HG03460 (cell line): ENCODE measurements at regions not wholly inside any gene's neighbourhood (a gene's known extent, or its start where the extent isn't known, plus 50 kb on each side); places are given as distances from the start of the nearest gene placed in this dataset.

Experiments used
- ATAC-seq: cut with Tn5 transposase; IDR thresholded peaks from one replicate; pipeline ENCODE4 v1.9.1; 2021; ENCODE audit not compliant: unreplicated experiment

DNA sequence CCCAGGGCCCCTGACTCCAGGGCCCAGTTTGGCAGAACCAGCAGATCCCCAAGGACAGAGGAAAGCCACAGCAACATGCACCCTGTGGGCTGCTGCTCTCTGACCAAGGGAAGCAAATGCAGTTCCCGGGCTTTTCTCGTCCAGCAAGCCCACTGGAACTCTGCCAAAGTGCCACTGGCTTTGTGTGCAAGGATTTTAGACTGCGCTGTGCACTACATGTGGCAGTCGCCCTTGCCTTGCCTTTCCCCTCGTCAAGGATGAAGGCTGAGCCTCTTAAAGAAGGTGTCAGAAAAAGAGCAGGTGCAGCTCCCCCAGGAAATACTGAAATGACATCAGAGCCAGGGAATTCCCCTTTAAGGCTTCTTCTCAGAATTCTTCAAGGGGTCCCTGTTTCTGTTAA, 199.2 kb downstream of the TFCP2L1 start:
- no peak for ATAC-seq

GRCh38 chr2:121086450-121086849, 198.6 kb downstream of the TFCP2L1 start:
- ATAC-seq: no peak

DNA sequence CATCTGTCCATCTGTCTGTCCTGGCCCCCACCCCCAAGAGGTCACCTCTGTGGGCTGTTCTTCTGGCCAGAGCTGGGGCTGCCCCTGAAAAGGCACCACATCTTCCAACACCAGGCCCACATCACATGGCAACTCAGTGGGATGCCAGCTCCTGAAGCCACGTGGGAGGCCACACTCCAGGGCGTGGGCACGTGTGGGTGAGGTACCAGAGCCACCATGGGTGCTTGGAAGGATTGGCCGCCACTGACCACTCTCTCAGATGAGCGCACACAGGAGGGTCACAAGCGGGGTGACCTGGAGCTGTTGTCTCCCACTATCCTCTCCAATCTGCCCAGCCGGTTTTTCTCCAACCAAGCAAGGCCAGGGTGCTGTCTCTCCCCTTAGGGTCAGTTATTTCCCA, 197.9 kb downstream of the TFCP2L1 start:
- ATAC-seq: no peak

GRCh38 chr2:121088251-121089165, 196.5 kb downstream of the TFCP2L1 start:
- no peak for ATAC-seq

- no peak for ATAC-seq
Measured at GRCh38 chr2:121089166-121089510, 195.9 kb downstream of the TFCP2L1 start.

- ATAC-seq: no peak
Measured at GRCh38 chr2:121090088-121090715, 194.8 kb downstream of the TFCP2L1 start.

- no peak for ATAC-seq
Measured at GRCh38 chr2:121092095-121092494, 192.9 kb downstream of the TFCP2L1 start.

- no peak for ATAC-seq
Measured at GRCh38 chr2:121093692-121094091, 191.3 kb downstream of the TFCP2L1 start.

GRCh38 chr2:121094101-121094500, 190.9 kb downstream of the TFCP2L1 start:
- no peak for ATAC-seq

GRCh38 chr2:121094845-121095244, 190.2 kb downstream of the TFCP2L1 start:
- ATAC-seq: no peak

GRCh38 chr2:121095257-121096080, 189.5 kb downstream of the TFCP2L1 start:
- peak; percentile 54 for ATAC-seq

DNA sequence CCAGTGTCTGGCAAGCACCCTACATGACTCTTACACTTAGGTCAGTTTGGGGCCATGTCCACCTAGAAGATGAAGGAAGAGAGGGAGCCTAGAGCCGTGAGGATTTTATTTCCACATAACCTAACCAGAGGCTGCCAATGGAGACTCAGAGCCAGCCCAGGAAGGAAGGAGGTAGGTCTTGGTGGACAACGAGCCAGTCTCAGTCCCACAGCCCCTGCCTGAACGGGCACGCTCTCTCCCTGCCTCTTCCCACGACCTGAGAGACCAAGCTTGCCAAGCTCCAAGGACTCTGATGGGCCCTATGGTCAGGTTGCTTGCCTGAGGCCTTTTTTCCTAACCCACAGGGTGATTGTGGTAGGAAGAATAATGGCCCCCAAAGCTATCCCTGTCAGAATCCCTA, 188.4 kb downstream of the TFCP2L1 start:
- no peak for ATAC-seq

DNA sequence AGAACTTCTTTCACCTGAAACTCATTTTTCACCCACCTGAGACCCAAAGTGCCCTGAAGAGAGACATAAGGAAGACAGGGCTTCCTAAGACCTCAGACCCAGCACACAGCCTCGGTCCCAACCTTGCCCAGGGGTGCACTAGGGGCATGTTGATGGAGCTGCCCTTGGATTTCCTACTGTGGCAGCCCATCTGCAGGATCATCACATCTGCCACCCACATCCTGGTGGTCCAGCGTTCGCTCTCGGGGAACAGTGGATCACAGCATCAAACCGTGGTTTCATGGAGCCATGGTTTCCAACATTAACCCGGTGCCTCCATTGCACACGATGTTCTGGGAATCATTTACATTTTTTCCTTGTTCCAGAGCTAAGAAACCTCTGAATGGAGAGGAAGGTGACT, 186.4 kb downstream of the TFCP2L1 start:
- ATAC-seq: no peak

DNA sequence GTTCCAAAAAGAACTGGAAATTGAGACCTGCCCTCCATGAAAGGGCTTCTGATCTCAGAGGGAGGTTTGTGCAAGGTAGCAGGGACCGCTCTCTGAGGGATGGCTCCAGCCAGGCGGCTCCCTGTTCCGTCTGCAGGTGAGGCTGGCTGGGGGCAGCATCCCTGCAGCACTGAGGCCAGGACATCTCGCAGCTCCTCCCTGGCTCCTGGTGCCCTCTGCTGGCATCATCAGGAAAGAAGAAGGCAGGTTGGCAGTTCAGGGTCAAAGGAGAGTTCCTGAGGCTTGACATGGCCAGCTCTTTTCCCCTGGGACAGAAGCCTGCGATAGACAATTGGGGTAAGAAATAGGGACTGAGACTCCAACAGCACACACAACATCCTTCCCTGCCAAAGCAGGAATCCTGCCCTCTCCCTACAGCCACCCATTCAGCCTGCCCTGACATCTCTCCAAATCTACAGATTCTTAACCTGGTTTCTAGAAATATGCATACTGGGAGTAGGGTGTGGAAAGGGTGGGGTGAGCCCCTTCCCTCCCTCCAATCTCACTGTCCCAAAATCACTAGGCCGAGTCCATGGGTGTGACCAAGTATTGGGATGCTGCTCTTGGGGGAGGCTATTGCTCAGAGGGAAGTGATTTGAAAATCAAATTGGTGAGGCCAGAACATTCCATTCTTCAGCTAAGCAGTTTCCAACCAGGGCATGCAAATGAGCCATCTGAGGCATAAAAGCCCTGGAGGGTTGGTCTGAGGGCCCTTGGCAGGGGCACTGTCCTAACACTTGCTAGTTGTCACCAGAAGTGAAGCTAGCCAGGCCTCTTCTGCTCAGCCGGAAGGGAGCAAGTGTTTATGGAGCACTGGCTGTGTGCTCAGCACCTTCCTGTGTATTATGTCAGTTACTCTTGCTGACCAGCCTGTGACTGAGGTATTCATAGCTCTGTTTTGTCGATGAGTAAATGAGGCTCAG, 185.4 kb downstream of the TFCP2L1 start:
- no peak for ATAC-seq

- ATAC-seq: no peak
Measured at GRCh38 chr2:121101093-121101715, 183.8 kb downstream of the TFCP2L1 start.

DNA sequence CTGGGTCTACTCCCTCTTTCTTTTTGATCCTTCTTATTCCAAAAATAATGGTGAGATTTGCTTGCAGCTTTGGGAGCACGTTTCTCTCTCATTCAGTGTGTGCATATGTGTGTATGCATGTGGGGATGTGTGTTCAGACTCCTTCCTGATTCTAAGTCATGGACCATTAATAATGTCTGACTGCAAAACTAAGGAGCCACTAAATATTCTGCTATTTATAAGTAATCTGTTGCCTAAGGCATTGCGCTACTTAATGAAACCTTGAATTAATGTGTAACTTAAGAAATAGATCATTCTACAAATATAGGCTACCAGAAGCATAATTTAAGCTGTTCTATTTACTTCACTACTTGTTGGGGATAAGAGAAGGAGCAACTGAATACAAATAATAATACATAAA, 182.1 kb downstream of the TFCP2L1 start:
- ATAC-seq: no peak

DNA sequence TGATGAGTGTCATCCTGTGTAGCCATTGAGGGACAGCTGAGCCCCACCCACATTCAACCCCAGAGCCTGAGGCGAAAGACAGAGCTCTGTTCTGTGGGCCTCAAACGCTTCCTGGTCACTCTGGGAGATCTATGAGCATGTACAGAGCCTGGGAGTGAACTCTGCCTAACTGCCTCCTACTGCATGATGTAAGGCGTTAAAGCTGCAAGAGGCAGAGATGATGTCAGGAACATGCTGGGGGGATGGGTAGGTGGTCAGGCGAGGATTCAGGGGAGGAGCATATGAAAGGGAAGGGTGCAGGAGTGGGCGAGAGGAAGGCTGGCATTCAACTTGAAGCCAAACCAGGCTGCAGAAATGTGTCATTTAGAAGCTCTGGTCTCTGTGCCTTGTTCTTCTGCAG, 181.0 kb downstream of the TFCP2L1 start:
- ATAC-seq: no peak

DNA sequence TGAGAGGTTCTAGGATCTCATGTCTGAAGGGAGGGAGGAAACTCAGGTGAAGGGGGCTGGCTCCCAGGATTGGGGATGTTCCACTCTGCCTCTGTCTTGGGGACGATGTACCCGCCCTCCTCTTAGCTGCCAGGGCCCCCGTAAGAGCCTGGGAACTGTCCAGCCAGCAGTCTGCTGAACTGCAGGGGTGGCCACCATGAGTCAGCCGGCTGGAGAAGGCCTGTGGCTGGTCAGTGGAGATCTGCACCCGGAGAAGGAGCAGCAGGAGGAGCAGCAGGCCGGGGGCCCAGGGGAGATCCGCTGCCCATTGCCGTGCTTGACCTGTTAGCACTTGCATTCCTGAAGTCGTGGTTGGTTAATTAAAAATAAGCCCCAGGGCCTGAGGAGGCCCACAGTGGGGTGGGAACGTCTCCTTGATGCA, 180.3 kb downstream of the TFCP2L1 start:
- ATAC-seq: no peak

- ATAC-seq: no peak
Measured at GRCh38 chr2:121110924-121111323, 174.1 kb downstream of the TFCP2L1 start.

GRCh38 chr2:121118951-121119350, 166.1 kb downstream of the TFCP2L1 start:
- no peak for ATAC-seq
